ENCODE measurements at regions not wholly inside any gene's neighbourhood (a gene's known extent, or its start where the extent isn't known, plus 50 kb on each side); places are given as distances from the start of the nearest gene placed in this dataset.

DNA sequence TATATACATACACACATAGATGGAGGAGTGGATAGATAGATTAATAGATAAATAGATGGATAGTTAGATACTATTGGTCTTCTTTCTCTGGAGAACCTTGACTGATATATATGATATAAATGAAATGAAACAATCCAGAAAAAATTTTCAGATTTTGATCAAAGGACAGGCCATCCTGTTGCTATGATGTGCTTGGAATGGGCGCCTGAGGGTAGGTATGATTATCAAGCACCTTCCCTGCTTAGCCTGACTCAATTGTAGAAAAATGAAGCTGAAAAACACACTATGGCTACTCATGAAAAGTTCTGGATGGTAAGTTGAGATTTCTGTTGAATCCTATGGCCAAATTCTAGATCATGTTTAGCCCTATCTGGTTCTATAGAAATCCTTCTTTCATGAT is 266.5 kb upstream of the KLF4 start:
- DNase-seq = no peak

DNA sequence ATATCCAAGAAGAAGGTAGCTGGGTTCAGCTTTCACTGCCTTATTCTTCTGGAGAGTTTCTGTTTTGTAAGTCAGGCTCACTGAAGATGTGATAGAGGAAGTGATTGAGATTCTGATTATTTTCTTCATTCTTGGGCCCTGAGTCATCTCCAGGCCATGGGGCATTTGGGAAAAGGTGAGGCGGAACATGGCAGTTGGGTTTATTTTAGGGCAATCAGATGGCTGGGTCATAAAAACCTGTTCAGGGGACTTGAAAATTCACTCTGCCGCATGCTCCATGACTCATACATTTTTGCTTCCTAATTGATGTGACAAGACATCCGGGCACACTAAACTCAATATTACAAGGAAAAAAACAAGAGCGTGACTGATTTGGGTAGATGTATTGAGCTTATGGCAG is 265.7 kb upstream of the KLF4 start:
- no peak for DNase-seq

- DNase-seq = no peak
Observed at GRCh38 chr9:107751567-107752210, 262.1 kb upstream of the KLF4 start.

DNA sequence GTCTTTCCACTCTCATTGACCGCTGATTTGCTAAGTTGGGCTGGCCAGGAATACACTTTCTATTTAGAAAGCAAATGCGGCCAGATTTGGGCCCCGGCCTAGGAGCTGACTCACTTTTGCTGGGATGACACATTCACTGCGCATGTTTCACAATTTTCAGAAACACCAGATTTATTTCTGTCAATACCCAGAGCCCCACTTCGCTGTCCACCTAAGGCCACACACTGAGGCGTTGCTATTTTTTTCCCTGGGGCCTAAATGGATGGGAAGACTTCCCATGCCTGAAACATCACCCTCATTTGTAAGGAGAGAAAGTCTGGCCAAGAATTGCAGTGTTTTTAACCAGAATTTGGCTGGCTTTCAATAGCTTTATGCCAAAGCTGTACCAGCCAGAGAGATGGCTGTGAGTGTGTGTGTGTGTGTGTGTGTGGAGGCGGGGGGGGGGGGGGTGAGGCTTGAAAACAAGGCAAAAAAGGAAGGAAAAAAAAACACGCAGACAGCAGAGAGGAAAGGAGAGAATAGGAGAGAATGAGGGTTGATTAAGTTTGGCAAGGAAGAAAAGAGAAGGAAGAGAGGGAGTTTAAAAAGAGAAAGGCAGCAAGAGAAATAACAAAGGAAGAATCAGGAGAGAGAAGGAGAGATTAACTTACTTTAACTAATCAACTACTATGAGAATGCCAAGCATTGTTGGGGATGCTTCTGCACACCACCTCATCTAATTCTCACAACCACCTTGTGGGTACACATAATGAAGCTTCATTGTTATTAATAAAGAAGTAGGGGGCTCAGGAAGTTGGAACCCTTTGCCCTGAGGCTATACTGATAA is 261.4 kb upstream of the KLF4 start:
- DNase-seq = no peak

GRCh38 chr9:107749787-107750444 is 260.3 kb upstream of the KLF4 start:
- no peak for DNase-seq

DNA sequence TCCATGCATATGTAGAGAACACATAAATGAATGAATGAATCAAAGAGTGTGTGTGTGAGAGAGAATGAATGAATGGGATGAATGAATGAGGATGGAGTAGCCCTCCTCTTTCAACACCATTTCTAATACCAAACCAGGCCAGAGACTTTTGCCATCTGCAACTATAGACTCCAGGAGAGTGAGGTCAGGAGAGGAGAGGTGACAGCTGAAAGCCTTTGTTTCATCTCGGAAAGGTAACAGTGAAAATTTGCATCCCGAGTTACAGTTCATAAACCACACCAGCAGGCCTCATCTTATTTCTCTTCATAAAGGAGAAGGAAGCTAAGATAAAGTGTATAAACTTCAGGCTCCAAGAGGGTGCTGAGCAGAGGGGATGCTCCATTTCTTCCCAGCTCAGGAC is 255.3 kb upstream of the KLF4 start:
- DNase-seq = no peak

DNA sequence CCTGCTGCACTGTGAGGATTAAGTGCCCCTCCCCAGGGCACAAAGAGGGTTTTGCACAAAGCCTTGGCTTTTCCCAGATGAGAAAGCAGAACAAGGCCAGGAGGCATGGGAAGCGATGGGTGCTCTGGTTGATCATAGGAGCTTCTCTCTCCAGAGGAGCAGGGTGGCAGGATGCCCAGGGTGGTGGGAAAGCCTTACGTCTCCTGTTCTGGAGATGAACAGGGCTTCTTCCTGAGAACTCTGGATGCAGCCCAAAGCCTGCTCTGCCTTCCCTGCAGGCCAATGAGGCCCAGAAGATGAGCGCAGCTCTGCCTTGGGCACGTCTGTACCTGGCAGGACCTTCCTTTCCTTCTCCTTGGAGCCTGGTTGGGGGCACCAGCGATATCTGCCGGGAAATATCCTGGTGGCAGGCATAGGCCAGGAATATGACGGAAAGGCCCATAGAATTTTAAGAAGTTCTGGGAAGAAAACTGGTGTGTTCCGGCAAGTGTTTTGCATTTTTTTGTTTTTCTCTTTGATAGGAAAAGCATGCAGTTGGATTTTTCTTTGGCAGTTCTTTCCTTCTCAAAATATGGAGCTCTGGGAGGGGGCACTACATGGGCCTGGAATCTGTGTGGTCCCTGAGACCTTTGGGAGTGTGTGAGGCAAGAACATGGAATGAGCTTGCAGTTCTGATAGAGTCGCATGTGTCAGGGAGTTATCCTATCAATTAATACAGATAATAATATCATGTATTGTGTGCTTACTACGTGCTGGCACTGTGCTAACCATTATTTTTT is 253.2 kb upstream of the KLF4 start:
- DNase-seq = no peak

DNA sequence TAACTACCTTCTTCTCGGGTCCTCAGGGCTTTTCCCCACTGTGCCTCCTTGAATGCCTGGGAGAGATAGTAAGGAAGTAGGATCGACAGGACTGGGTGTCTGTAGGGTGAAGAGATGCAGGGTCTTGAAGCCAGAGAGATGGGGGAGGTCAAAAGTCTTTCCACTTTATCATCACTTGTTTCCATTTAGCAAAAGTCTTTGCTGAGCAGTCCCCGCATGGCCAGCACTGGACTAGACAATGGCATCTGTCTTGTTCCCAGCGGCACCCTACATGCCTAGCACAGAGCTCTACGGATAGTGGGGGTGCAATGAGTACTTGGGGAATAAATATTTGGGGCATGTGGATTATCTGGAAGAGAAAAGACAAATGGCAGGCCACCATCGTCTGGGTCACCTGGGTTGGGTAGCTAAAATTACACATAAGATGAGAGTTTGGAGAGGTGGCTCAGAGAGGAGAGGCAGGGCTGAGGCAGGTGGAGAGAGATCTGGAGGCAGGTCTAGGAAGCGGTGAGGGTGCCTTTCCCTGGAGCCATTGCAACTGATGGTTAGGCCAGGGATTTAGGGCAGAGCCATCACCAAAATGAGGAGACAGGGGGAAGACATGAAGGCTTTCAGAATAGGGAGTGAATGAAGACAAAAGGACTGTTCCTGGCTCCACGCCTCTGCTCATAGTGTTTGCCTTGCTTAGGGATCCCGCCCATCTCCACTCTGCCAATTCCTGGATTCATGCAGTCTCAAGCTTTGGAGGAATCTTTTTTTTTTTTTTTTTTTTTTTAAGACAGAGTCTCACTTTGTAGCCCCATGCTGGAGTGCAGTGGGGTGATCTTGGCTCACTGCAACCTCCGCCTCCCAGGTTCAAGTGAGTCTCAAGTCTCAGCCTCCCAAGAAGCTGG is 250.8 kb upstream of the KLF4 start:
- no peak for DNase-seq

DNA sequence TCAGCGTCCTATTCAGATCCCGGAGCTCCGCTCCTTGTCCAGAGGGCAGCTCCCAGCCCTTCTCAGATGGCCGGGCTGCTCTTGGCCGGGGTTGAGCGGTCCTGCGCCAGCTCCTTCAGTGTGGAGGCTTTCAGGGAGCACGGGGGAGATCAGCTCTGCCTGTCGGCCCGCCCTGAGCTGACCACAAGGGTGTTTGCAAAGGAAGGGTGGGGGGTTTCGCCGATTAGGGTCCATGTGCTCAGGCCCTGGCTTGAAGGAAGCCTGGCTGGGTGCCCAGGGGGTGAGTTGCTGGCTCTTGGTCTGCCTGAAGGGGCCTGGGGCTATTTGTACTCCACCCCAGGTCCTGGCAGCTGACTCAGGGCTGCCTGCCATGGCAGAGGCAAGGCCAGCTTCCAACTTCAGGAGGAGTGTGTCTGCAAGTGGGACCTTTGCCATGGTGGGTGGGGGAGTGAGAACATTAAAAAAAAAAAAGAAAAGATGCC is 250.1 kb upstream of the KLF4 start:
- no peak for DNase-seq

DNA sequence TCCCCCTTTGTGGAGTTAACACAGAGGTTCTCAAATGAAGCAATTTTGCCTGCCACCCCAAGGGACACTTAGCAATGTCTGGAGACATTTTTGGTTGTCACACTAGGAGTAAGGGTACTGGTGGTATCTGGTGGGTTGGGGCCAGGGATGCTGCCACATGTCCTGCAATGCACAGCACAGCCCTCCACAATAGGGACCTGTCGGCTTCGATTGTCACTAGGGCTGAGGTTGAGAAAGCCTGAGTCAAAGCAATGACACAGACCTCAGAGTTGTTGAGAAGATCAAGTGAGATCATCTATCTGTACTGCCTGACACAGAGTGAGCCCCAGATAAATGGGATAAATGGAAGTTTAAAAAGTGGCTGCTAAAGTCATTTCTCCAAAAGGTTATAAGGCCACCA is 249.2 kb upstream of the KLF4 start:
- no peak for DNase-seq

DNA sequence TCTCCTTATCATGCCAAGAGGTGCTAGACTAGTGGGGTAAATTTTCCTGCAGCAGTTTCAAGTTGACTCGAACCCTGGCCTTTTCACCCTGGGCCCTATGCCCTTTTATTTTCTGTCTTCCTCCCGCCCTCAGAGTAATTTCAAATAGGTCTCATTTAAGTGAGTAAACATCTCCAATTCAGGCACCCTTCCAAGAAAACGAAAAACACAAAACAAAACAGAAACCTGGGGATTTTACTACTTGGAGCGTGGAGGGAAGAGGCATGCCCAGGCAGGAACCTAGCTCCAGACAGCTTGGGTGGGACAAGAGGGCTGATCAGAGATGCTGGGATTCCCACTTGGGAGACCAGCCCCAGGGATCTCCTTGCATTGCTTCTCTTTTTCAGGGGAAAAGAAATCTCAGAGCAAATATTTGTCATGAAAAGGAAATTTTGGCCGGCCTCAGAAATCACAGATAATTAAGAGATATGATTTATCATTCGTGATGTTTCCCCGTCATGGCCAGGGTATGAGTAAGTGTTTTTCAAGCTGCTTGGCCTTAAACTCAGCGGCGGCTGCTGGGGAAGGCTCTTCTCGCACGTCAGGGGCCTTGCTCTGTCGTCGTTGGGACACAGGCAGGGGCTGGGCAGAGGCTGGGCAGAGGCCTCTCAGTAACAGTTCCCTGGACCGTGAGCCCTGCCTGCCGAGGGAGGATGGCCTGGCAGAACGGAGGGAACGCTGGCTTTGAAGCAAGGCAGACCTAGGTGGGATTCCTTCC is 248.6 kb upstream of the KLF4 start:
- DNase-seq = no peak

DNA sequence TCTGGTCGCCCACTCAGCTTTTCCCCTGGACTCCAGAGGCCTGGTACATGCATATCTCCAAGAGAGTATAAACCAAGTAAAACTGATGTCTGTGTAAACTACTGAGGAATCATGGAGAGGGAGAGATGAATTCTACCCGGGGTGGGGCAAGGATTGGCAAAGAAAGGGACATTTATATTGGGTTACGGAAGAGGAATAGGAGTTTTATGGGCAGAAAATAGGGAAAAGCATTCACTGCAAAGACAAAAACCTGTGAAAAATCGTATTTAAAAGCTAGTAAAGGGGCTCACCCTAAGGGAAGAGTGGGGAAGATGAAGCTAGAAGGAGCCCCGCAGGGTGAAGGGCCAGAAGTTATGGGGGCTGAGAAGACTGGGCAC is 248.0 kb upstream of the KLF4 start:
- DNase-seq = no peak

GRCh38 chr9:107735821-107736220 is 246.3 kb upstream of the KLF4 start:
- no peak for DNase-seq

DNA sequence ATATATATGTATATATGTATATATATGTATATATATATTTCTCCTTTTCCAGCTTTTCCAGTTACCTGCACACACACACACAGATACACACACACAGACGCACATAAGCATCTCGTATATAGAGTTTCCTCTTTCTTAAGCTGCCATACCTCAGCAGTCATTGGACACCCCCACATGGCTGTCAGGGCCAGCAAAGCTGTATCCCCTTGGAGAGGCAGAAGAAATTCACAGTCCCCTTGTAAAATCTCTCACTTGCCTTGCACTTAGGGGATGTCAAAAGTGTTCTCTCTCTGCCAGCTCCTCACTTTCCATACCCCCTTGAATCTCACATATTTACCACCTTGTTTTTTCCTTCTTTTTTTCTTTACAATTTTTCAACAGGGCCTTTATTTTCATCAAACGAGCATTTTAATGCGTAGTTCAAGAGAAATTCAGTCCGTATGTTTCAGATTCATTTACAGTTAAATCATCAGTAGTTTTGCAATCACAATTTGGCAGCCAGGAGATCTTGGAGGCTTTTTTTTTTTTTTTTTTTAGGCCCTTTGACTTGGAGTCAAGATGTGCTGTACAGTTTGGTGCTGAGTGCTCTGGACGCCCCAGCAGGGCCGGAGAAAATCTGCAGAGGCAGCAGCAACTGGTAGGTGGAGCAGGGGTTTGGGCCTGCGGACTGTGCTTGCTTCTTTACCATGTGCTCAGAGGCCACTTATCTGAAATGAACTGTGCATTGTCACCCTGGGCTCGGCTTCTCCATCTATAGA is 244.9 kb upstream of the KLF4 start:
- no peak for DNase-seq

DNA sequence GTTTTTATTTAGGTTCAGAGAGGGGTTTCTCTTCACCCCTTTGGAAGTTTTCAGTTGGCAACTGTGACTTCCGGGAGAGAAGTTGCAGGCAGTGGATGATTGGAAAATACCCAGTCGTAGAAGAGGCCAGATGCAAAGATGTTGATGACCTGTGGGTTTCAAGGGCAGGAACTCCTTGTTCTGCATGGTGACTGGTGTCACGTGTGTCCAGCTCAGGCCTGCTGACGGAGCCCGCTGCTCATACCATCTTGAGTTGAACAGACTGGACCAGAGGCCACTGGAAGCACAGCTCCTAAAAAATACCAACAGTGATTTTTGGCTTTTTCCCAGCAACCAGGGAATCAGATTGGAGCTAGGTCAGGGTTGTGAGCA is 243.9 kb upstream of the KLF4 start:
- no peak for DNase-seq

GRCh38 chr9:107732781-107733522 is 243.4 kb upstream of the KLF4 start:
- DNase-seq = no peak

DNA sequence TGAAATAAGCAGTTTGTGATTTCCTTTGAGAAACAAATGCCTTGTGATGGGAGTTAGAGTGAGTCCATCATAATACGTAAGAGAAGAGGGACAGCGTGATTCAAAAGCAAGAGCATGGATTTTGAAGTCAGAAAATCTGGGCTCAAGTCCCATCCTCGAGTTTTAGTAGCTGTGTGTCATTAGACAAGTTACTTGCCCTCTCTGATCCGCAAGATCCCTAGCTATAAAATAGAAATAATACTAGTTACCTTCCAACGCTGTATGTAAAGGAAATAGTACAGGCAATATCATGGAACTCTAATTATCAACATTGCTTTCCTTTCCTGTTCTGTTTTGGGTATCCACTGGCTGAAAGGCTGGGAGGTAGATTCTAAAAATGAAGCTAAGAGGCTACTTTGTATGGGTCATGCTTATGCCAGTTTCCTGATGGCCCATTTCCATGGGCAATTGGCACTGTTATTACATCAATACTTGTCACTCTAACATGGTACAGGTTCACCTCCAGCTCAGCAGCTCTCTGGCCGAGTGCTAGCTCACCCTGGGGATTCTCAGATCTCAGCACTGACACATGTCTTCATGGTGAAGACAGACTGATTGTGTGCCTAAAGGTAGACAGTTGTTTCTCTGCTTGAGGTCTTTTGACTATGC is 241.7 kb upstream of the KLF4 start:
- no peak for DNase-seq

DNA sequence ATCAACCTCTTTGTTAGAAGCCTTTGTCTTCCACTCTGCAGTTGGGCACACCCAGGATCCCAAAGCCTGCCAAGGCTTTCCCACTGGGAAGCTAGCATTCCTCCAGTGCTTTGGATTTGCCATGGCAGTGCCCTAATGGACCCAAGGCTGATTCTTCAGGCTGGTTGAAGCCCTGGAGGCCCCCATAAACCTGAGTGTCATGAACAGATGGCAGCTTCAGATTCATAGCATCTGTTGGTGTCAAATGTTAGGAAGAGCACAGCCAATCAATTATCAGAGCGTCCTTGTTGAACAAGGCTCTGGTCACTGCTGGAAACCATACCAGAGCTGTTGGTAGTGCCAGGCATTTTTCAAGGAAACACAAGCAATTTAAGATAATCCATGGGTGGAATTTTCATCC is 241.1 kb upstream of the KLF4 start:
- DNase-seq = no peak

GRCh38 chr9:107727086-107727780 is 237.7 kb upstream of the KLF4 start:
- DNase-seq = no peak

Measured in CD4-positive, alpha-beta T cell treated with Interleukin-12 subunit alpha and Interleukin-12 subunit beta, for 1 hour (primary cell).